ENCODE measurements at regions not wholly inside any gene's neighbourhood (a gene's known extent, or its start where the extent isn't known, plus 50 kb on each side); places are given as distances from the start of the nearest gene placed in this dataset.

GRCh38 chr9:38292480-38292879 is 100.0 kb upstream of the ALDH1B1 start:
- Histone ChIP-seq H3K27ac (replicated peaks in 1 of 4) (no peak overlapping the region), H3K4me1 (peaks cover 4 to 18% (median 12%) of the 10 kb centered on the region in 4 donors), H3K36me3 (no peaks in the 10 kb centered on the region), H3K27me3 (no peaks in the 10 kb centered on the region), H3K4me3 (no peak overlapping the region), H3K9me3 (no peaks in the 10 kb centered on the region)
- 75% methylated on average over 5 of the region's 5 CpGs for WGBS
- no peak for TF ChIP-seq POLR2AphosphoS5 (IDR thresholded peaks at IDR 0.05)
- intact Hi-C loops (cut with DNase I), result no loop called here
- DNase-seq (ENCODE audit: extremely low spot score), result no peak

- no peak overlapping the region for H3K4me3 ChIP-seq
- peaks cover 4 to 15% (median 11%) of the 10 kb centered on the region in 4 donors for H3K4me1 ChIP-seq
- no peak overlapping the region for H3K27ac ChIP-seq (replicated peaks in 1 of 4)
- H3K9me3 ChIP-seq, result no peaks in the 10 kb centered on the region
- WGBS, result 99% methylated on average over 5 of the region's 11 CpGs
- no peaks in the 10 kb centered on the region for H3K36me3 ChIP-seq
- TF ChIP-seq POLR2A (IDR thresholded peaks at IDR 0.05; ENCODE audit: low read depth) (no peak), CTCF (IDR thresholded peaks at IDR 0.05) (no peak), EP300 (IDR thresholded peaks at IDR 0.05) (no peak), POLR2AphosphoS5 (IDR thresholded peaks at IDR 0.05) (no peak)
- no peaks in the 10 kb centered on the region for H3K27me3 ChIP-seq
- intact Hi-C loops (cut with DNase I), result loop anchor here (10.0 kb wide), 1 partner anchor 95 kb away; no protein-coding TSS in a partner anchor
- DNase-seq (ENCODE audit: extremely low spot score), result no peak
These were observed 102.6 kb upstream of the ALDH1B1 start for GRCh38 chr9:38289866-38290245.

GRCh38 chr9:38289236-38289865 is 103.2 kb upstream of the ALDH1B1 start:
- WGBS, result 84% methylated on average over 4 of the region's 4 CpGs
- H3K36me3 ChIP-seq, result no peaks in the 10 kb centered on the region
- H3K9me3 ChIP-seq, result no peaks in the 10 kb centered on the region
- H3K4me1 ChIP-seq, result peaks cover 3 to 10% (median 6%) of the 10 kb centered on the region in 4 donors
- H3K27ac ChIP-seq (replicated peaks in 1 of 4), result no peak overlapping the region
- TF ChIP-seq POLR2AphosphoS5 (IDR thresholded peaks at IDR 0.05) (no peak), POLR2A (IDR thresholded peaks at IDR 0.05; ENCODE audit: low read depth) (no peak), CTCF (IDR thresholded peaks at IDR 0.05) (no peak), EP300 (IDR thresholded peaks at IDR 0.05) (no peak)
- intact Hi-C loops (cut with DNase I), result loop anchor here (10.0 kb wide), 1 partner anchor 95 kb away; no protein-coding TSS in a partner anchor
- no peak for DNase-seq (ENCODE audit: extremely low spot score)
- no peak overlapping the region for H3K4me3 ChIP-seq
- H3K27me3 ChIP-seq, result no peaks in the 10 kb centered on the region

GRCh38 chr9:38288502-38288901 is 104.0 kb upstream of the ALDH1B1 start:
- no peak for TF ChIP-seq EP300 (IDR thresholded peaks at IDR 0.05)
- no peak for TF ChIP-seq CTCF (IDR thresholded peaks at IDR 0.05)
- no peak for TF ChIP-seq POLR2AphosphoS5 (IDR thresholded peaks at IDR 0.05)
- no peak for TF ChIP-seq POLR2A (IDR thresholded peaks at IDR 0.05; ENCODE audit: low read depth)
- WGBS, result 100% methylated on average over 1 of the region's 2 CpGs

GRCh38 chr9:38287420-38287985 is 105.0 kb upstream of the ALDH1B1 start:
- WGBS, result 94% methylated on average over 2 of the region's 2 CpGs
- TF ChIP-seq EP300 (IDR thresholded peaks at IDR 0.05), result no peak
- no peak for TF ChIP-seq POLR2A (IDR thresholded peaks at IDR 0.05; ENCODE audit: low read depth)
- TF ChIP-seq CTCF (IDR thresholded peaks at IDR 0.05), result no peak
- TF ChIP-seq POLR2AphosphoS5 (IDR thresholded peaks at IDR 0.05), result no peak

More at GRCh38 chr9:38288502-38288901, 104.0 kb upstream of the ALDH1B1 start:
- H3K27ac ChIP-seq (replicated peaks in 1 of 4), result no peak overlapping the region
- H3K9me3 ChIP-seq, result no peaks in the 10 kb centered on the region
- H3K4me3 ChIP-seq, result no peak overlapping the region
- intact Hi-C loops (cut with DNase I), result loop anchor here (10.0 kb wide), 1 partner anchor 94 kb away; no protein-coding TSS in a partner anchor
- H3K27me3 ChIP-seq, result no peaks in the 10 kb centered on the region
- DNase-seq (ENCODE audit: extremely low spot score), result no peak
- no peaks in the 10 kb centered on the region for H3K36me3 ChIP-seq
- peaks cover 0 to 1% (median 0%) of the 10 kb centered on the region in 4 donors for H3K4me1 ChIP-seq

More at GRCh38 chr9:38287420-38287985, 105.0 kb upstream of the ALDH1B1 start:
- intact Hi-C loops (cut with DNase I), result loop anchor here (10.0 kb wide), 1 partner anchor 93 kb away; no protein-coding TSS in a partner anchor
- Histone ChIP-seq H3K4me1 (no peaks in the 10 kb centered on the region), H3K27ac (replicated peaks in 1 of 4) (no peak overlapping the region), H3K9me3 (no peaks in the 10 kb centered on the region), H3K4me3 (no peak overlapping the region), H3K36me3 (no peaks in the 10 kb centered on the region), H3K27me3 (no peaks in the 10 kb centered on the region)
- no peak for DNase-seq (ENCODE audit: extremely low spot score)
